Esophagus muscularis mucosa (tissue), 4 donors: ENCODE measurements at regions not wholly inside any gene's neighbourhood (a gene's known extent, or its start where the extent isn't known, plus 50 kb on each side); places are given as distances from the start of the nearest gene placed in this dataset.
A peak's percentile ranks its signal among the peaks of the same experiment; 100 is the strongest.

ENCODE experiments used
- DNase-seq: peaks from one replicate; pipeline ENCODE4 v3.0.0-alpha.2; 2017; ENCODE audit errors: extremely low spot score
- H3K27ac ChIP-seq, 4 donors: fragments of 200-600 bp; sonication (generic); replicated peaks in 1 of 4; 1 replicate in 3 of 4; 2 replicates in 1 of 4; pipeline ENCODE4 v1.5.1; 2016 to 2019; ENCODE audit warnings: mild to moderate bottlenecking in 1 of 4
- H3K27me3 ChIP-seq, 4 donors: fragments of 200-600 bp; sonication (generic); one replicate each; pipeline versions ENCODE4 v1.5.1 to v1.6.0; 2016 to 2019
- H3K36me3 ChIP-seq, 4 donors: fragments of 200-600 bp; sonication (generic); one replicate each; pipeline ENCODE4 v1.5.1; 2016 to 2019
- H3K4me1 ChIP-seq, 4 donors: fragments of 200-600 bp; sonication (generic); one replicate each; pipeline ENCODE4 v1.5.1; 2016 to 2019
- H3K4me3 ChIP-seq, 4 donors: fragments of 200-600 bp; sonication (generic); 1 replicate in 2 of 4; 2 replicates in 2 of 4; pipeline ENCODE4 v1.5.1; 2016 to 2019; ENCODE audit warnings: mild to moderate bottlenecking in 4 of 4, moderate library complexity in 1 of 4
- H3K9me3 ChIP-seq, 4 donors: fragments of 200-600 bp; sonication (generic); 1 replicate in 3 of 4; 2 replicates in 1 of 4; pipeline ENCODE4 v1.5.1; 2016 to 2019
- EP300 ChIP-seq: sonication (generic); formaldehyde crosslinking; IDR thresholded peaks from one replicate; pipeline ENCODE4 v1.6.1; 2017; ENCODE audit warnings: antibody characterized with exemption
- POLR2A ChIP-seq: fragments of 450-650 bp; IDR thresholded peaks from one replicate; pipeline ENCODE4 v1.6.1; 2017; ENCODE audit warnings: antibody characterized with exemption, moderate library complexity, mild to moderate bottlenecking, low read depth
- POLR2AphosphoS5 ChIP-seq, 2 donors: sonication (generic); formaldehyde crosslinking; IDR thresholded peaks; one replicate each; pipeline ENCODE4 v1.6.1; 2017; ENCODE audit warnings: antibody characterized with exemption in 2 of 2
- WGBS: methylation state at CpG from one replicate; pipeline ENCODE4 v1.1.5; 2018; 5-methylcytosine and 5-hydroxymethylcytosine counted together
- intact Hi-C: fragments of 100-400 bp; cut with DNase I; formaldehyde crosslinking; loops from one replicate; pipeline ENCODE4 v1.15.1; 2023
- small RNA-seq, 3 donors: library from RNA; depleted of rRNA; stranded (forward); fragments of <200 nt; gene quantifications; one replicate each; pipeline ENCODE3, GENCODE V24; 2016
- TF ChIP-seq, protein P1 (sequence below), 3 experiments: fragments of 200-600 bp in 2 of 3; fragments of 450-650 bp in 1 of 3; sonication (generic) in 2 of 3; IDR thresholded peaks; one replicate each; pipeline ENCODE4 v1.5.1; 2017 to 2019; ENCODE audit warnings: antibody characterized with exemption in 3 of 3, mild to moderate bottlenecking in 2 of 3, moderate library complexity in 1 of 3

DNA sequence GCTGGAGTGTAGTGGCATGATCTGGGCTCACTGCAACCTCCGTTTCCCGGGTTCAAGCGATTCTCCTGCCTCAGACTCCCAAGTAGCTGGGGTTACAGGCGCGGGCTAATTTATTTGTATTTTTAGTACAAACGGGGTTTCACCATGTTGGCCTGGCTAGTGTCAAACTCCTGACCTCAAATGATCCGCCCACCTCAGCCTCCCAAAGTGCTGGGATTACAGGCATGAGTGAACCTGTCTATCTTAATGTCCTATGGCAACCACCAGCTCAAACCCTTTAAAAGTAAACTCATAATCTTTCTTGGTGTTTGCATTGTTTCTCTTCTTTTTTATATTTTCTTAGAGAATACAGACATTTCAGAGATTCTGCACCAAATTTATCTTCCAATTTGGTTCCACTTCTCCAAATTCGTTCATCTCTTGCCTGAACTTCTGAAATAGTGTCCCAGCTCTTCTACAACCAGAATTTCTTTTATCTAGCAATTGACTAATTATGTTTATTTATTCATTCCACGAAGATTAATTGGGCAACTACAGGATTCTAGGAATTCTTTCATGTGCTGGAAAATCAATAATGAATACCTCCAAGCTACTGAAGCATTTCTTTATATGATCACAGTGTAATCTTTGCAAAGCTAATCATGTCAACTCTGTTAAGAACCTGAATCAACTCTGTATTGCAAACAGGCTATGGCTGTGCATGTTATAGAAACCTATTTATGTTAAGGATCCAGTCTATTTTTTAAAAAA, 60.0 kb upstream of the TYRP1 start:
- H3K27me3 ChIP-seq, result no peaks in the 10 kb centered on the region
- no peak for DNase-seq
- no peaks in the 10 kb centered on the region for H3K4me1 ChIP-seq
- intact Hi-C loops, result no loop called here
- H3K4me3 ChIP-seq, result no peak overlapping the region
- no peak for TF ChIP-seq POLR2A
- no peak for TF ChIP-seq POLR2AphosphoS5 (IDR thresholded peaks at IDR 0.05)
- TF ChIP-seq, protein P1, sequence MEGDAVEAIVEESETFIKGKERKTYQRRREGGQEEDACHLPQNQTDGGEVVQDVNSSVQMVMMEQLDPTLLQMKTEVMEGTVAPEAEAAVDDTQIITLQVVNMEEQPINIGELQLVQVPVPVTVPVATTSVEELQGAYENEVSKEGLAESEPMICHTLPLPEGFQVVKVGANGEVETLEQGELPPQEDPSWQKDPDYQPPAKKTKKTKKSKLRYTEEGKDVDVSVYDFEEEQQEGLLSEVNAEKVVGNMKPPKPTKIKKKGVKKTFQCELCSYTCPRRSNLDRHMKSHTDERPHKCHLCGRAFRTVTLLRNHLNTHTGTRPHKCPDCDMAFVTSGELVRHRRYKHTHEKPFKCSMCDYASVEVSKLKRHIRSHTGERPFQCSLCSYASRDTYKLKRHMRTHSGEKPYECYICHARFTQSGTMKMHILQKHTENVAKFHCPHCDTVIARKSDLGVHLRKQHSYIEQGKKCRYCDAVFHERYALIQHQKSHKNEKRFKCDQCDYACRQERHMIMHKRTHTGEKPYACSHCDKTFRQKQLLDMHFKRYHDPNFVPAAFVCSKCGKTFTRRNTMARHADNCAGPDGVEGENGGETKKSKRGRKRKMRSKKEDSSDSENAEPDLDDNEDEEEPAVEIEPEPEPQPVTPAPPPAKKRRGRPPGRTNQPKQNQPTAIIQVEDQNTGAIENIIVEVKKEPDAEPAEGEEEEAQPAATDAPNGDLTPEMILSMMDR (IDR thresholded peaks at IDR 0.05), result no peak
- TF ChIP-seq EP300, result no peak
- no peaks in the 10 kb centered on the region for H3K9me3 ChIP-seq
- H3K27ac ChIP-seq, result no peak overlapping the region
- WGBS, result 80% methylated on average over 9 of the region's 9 CpGs
- no peaks in the 10 kb centered on the region for H3K36me3 ChIP-seq

DNA sequence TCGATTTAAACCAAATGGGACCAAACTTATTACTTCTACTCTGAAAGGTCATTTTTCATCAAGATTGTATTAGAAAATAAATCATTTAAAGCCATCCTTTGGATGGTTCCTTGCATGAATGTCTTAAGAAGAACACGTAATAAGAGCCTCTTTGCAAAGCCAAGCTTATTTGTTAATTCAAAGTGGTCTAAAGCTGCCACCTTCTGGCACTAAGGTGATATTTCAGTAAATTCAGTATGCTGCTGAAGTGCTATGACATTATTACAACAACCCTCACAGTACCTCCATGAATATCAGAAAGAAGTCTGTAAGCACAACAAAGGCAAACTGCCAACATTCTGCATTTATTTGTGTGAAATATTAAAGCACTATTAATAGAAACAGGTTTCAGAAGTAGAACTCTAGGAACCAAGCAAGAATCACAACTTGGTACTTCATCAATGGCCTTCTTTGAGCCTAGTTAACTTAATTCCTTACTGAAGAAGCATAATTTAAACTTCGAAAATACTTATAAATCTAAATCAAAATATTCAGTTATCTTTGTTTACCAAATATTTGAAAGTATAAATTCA, 53.1 kb upstream of the TYRP1 start:
- TF ChIP-seq, protein P1 (IDR thresholded peaks at IDR 0.05), result peak; percentile 35 to 51 (median 36)
- TF ChIP-seq POLR2AphosphoS5 (IDR thresholded peaks at IDR 0.05), result no peak
- no peak for TF ChIP-seq POLR2A
- TF ChIP-seq EP300, result no peak
- 45% methylated on average over 3 of the region's 3 CpGs for WGBS
- H3K9me3 ChIP-seq, result no peaks in the 10 kb centered on the region
- H3K27me3 ChIP-seq, result no peaks in the 10 kb centered on the region
- intact Hi-C loops, result no loop called here
- no peak for DNase-seq
- H3K27ac ChIP-seq, result no peak overlapping the region
- peaks cover 0 to 15% (median 12%) of the 10 kb centered on the region in 4 donors for H3K4me1 ChIP-seq
- H3K36me3 ChIP-seq, result no peaks in the 10 kb centered on the region
- no peak overlapping the region for H3K4me3 ChIP-seq

DNA sequence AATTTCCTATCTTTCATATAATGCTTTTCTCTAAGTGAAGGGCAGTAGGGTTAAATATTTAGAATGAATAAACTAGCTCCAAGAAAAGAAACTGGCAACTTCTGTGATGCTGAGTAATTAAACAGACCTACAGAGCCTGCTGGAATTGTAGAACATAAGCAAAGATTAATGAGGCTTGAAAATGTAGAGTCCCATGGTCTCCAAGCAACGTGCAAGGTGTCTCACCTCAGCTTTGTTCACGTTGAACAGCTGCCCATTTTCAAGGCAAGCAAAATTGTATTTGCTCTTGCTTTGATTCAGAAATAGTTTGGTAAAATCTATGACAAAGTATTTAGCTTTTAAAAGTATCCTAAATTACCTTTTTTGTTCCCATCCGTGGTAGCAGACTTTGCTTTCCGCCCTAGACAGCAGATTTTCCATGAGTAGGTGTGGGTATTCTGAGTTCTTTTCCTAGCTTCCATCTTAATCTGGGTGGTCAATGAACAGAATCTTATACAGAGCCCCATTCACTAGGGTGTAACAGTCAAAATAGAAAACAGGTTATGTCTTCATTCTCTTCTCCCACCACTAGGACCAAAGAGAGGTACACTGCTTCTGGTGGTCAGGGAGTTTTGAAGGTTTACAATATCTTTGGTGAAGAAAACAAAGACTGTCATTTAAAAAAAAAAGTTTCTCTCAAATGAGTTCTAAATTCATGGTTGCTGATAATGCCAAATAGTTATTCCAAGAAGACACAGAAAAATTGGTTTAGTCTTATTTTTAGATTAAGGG, 52.1 kb upstream of the TYRP1 start:
- Histone ChIP-seq H3K4me3 (no peak overlapping the region), H3K9me3 (no peaks in the 10 kb centered on the region), H3K36me3 (no peaks in the 10 kb centered on the region), H3K4me1 (peaks cover 0 to 15% (median 12%) of the 10 kb centered on the region in 4 donors), H3K27ac (no peak overlapping the region), H3K27me3 (no peaks in the 10 kb centered on the region)
- DNase-seq, result no peak
- no peak for TF ChIP-seq EP300
- TF ChIP-seq, protein P1 (IDR thresholded peaks at IDR 0.05), result no peak
- no peak for TF ChIP-seq POLR2AphosphoS5 (IDR thresholded peaks at IDR 0.05)
- TF ChIP-seq POLR2A, result no peak
- intact Hi-C loops, result no loop called here
- 39% methylated on average over 4 of the region's 4 CpGs for WGBS

Small RNA genes in the stretch of these regions (small RNA-seq; reads per million reads assigned to genes)
- gene AL161788.1 (0 reads per million in 3 donors), gene AL162413.1 (0 reads per million in 3 donors), gene AL592227.1 (0 reads per million in 3 donors), gene RNU2-47P (0 reads per million in 3 donors)
